ENCODE measurements at regions not wholly inside any gene's neighbourhood (a gene's known extent, or its start where the extent isn't known, plus 50 kb on each side); places are given as distances from the start of the nearest gene placed in this dataset.

DNA sequence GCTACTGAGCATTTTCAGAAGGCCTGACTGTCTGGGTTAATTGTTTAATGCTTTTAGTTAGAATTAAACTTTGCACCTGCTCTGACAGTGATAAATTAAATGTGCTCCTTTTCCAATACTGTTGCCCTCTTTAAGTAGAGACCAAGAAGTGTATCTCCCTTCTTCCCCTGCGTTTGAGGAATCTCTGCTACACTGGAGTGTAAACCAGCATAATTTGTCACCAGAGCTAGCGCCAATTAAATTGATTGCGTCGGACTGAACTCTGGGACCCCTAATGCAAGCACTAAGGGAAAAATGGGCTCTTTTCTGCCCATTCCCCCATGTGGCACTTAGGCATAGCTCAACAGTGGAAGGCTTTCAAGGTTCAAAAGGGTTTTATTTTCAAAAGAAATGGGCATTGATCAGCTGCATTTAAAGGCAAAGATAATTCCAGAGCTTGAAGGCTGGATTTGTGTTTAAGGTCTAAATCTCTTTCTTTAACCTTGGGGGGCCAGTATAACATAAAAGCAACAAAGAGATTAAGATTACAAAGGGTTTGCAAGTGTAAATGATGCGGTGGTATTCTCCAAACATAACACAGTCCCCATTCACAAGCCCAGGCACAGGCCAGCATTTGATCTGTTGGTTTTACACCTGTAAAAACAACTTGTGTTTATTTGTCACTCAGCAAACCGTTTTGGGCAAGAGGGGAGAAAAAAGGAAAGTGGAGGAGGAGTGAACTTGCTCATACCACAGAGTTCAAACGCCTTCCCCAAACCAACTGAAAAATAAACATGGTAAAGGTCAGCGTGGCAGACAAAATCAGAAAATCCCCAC lies 427.6 kb downstream of the BCL11A start:
- in situ Hi-C loops (cut with MboI; ENCODE audit: low pct_ligation_motif_present in 1 of 4, low pct_unique_long_range_greater_than_20kb in 1 of 4, low sequenced_read_pairs in 3 of 4) (no loop called here), intact Hi-C loops (cut with DNase I; ENCODE audit: low total_unique reads) (no loop called here)
- TF ChIP-seq, protein P1, sequence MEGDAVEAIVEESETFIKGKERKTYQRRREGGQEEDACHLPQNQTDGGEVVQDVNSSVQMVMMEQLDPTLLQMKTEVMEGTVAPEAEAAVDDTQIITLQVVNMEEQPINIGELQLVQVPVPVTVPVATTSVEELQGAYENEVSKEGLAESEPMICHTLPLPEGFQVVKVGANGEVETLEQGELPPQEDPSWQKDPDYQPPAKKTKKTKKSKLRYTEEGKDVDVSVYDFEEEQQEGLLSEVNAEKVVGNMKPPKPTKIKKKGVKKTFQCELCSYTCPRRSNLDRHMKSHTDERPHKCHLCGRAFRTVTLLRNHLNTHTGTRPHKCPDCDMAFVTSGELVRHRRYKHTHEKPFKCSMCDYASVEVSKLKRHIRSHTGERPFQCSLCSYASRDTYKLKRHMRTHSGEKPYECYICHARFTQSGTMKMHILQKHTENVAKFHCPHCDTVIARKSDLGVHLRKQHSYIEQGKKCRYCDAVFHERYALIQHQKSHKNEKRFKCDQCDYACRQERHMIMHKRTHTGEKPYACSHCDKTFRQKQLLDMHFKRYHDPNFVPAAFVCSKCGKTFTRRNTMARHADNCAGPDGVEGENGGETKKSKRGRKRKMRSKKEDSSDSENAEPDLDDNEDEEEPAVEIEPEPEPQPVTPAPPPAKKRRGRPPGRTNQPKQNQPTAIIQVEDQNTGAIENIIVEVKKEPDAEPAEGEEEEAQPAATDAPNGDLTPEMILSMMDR (IDR thresholded peaks at IDR 0.05): no peak
- TF ChIP-seq POLR2AphosphoS5 (IDR thresholded peaks at IDR 0.05): no peak
- no peak for TF ChIP-seq EP300 (IDR thresholded peaks at IDR 0.05; ENCODE audit: low read depth)
- TF ChIP-seq POLR2A (IDR thresholded peaks at IDR 0.05): no peak
- no peaks in the 10 kb centered on the region for H3K9me3 ChIP-seq
- no peaks in the 10 kb centered on the region for H3K36me3 ChIP-seq
- no peaks in the 10 kb centered on the region for H3K27me3 ChIP-seq
- no peak overlapping the region for H3K4me3 ChIP-seq
- no peak overlapping the region for H3K27ac ChIP-seq
- no peaks in the 10 kb centered on the region for H3K4me1 ChIP-seq
- 58 to 62% methylated on average over 4 to 8 of the region's 8 CpGs for WGBS, 2 donors (ENCODE audit: low coverage in 1 of 2)
- DNase-seq: no peak

DNA sequence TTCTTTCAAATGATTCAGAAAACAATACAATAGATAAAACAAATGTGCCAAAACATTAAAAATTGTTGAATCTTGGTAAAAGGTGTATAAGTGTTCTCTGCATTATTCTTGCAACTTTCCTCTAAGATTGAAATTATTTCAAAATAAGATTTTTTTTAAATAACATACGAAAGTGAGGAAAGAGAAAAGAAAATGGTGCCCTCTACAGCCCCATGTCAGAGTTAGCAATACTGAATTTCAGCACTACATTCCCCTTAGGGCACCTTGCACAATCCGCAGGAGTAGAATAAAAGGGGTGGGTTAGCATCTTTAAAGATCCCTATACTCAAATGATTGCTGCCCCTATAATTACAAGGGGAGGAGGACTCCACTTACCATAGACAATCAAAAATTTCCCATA lies 433.7 kb downstream of the BCL11A start:
- Histone ChIP-seq H3K27ac (no peak overlapping the region), H3K27me3 (no peaks in the 10 kb centered on the region), H3K4me3 (no peak overlapping the region), H3K36me3 (no peaks in the 10 kb centered on the region), H3K9me3 (peaks cover 0 to 3% of the 10 kb centered on the region in 2 donors), H3K4me1 (no peaks in the 10 kb centered on the region)
- no peak for TF ChIP-seq EP300 (IDR thresholded peaks at IDR 0.05; ENCODE audit: low read depth)
- TF ChIP-seq POLR2AphosphoS5 (IDR thresholded peaks at IDR 0.05): no peak
- TF ChIP-seq, protein P1 (IDR thresholded peaks at IDR 0.05): peak in 3 of 5 experiments; percentile 11 to 16 (median 11)
- in situ Hi-C loops (cut with MboI; ENCODE audit: low pct_ligation_motif_present in 1 of 4, low pct_unique_long_range_greater_than_20kb in 1 of 4, low sequenced_read_pairs in 3 of 4) (no loop called here), intact Hi-C loops (cut with DNase I; ENCODE audit: low total_unique reads) (no loop called here)
- DNase-seq: no peak
- 76 to 83% methylated on average over 2 of the region's 2 CpGs for WGBS, 2 donors (ENCODE audit: low coverage in 1 of 2)

DNA sequence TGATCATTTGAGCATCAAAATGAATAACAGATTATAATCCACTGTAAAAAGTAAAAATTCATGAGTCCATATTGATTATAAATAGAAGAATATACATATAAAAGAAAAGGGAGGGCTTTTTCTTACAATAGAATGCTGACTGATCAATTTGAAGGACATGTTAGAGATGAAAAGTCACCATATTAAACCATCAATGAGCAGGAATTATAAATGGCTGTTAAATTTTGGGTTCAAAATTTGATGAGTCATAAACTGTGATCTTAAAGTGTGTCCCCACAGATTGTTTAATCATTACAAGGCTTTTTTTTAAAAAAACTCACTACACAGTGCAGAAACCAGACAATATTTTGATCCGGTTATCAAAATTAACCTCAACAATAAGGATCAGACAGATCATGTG lies 434.5 kb downstream of the BCL11A start:
- H3K4me1 ChIP-seq: no peaks in the 10 kb centered on the region
- H3K4me3 ChIP-seq: no peak overlapping the region
- TF ChIP-seq POLR2A (IDR thresholded peaks at IDR 0.05) (no peak), EP300 (IDR thresholded peaks at IDR 0.05; ENCODE audit: low read depth) (no peak), POLR2AphosphoS5 (IDR thresholded peaks at IDR 0.05) (no peak)
- TF ChIP-seq, protein P1 (IDR thresholded peaks at IDR 0.05): no peak
- H3K27me3 ChIP-seq: no peaks in the 10 kb centered on the region
- H3K36me3 ChIP-seq: no peaks in the 10 kb centered on the region
- H3K9me3 ChIP-seq: peaks cover 0 to 3% of the 10 kb centered on the region in 2 donors
- intact Hi-C loops (cut with DNase I; ENCODE audit: low total_unique reads) (no loop called here), in situ Hi-C loops (cut with MboI; ENCODE audit: low pct_ligation_motif_present in 1 of 4, low pct_unique_long_range_greater_than_20kb in 1 of 4, low sequenced_read_pairs in 3 of 4) (no loop called here)
- H3K27ac ChIP-seq: no peak overlapping the region
- WGBS, 2 donors (ENCODE audit: low coverage in 1 of 2): 100% methylated on average over 1 of the region's 1 CpG
- DNase-seq: no peak

DNA sequence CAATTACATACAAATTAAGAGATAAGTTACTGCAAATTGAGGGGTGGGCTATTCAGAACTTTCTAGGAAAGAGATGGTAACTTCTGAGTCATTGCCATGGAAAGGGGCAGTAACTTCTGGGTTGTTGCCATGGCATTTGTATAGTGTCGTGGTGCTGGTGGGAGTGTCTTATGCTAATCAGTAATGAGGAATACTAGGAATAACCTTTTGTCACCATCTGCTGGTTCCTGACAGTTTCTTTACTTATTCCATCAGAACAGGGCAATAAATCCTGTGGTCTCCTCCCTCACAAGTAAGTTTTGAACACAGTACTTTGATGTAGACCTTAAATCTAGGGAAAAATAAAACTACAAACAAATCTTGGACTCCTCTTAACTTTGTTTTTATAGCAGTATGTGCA lies 435.4 kb downstream of the BCL11A start:
- intact Hi-C loops (cut with DNase I; ENCODE audit: low total_unique reads) (no loop called here), in situ Hi-C loops (cut with MboI; ENCODE audit: low pct_ligation_motif_present in 1 of 4, low pct_unique_long_range_greater_than_20kb in 1 of 4, low sequenced_read_pairs in 3 of 4) (no loop called here)
- WGBS, 2 donors (ENCODE audit: low coverage in 1 of 2): 62% methylated on average over 1 of the region's 1 CpG; no CpG with 5 or more reads in 1 of the 2 donors
- TF ChIP-seq, protein P1 (IDR thresholded peaks at IDR 0.05): no peak
- no peak for TF ChIP-seq POLR2A (IDR thresholded peaks at IDR 0.05)
- TF ChIP-seq EP300 (IDR thresholded peaks at IDR 0.05; ENCODE audit: low read depth): no peak
- TF ChIP-seq POLR2AphosphoS5 (IDR thresholded peaks at IDR 0.05): no peak
- DNase-seq: no peak
- H3K27me3 ChIP-seq: no peaks in the 10 kb centered on the region
- H3K27ac ChIP-seq: no peak overlapping the region
- H3K4me1 ChIP-seq: no peaks in the 10 kb centered on the region
- H3K4me3 ChIP-seq: no peak overlapping the region
- peaks cover 0 to 3% of the 10 kb centered on the region in 2 donors for H3K9me3 ChIP-seq
- H3K36me3 ChIP-seq: no peaks in the 10 kb centered on the region

All from transverse colon (tissue), 4 donors.